ENCODE measurements at regions not wholly inside any gene's neighbourhood (a gene's known extent, or its start where the extent isn't known, plus 50 kb on each side); places are given as distances from the start of the nearest gene placed in this dataset.
"Not testable (repeated sequence)": the region's sequence is repeated elsewhere in the genome, so short reads cannot be mapped to it uniquely, and the experiment has no call there.

- H3K36me3 ChIP-seq (ENCODE audit: insufficient read depth, low read length), result no peaks in the 10 kb centered on the region
- H3K9me3 ChIP-seq (ENCODE audit: control insufficient read depth, insufficient read depth, low read length), result no peaks in the 10 kb centered on the region
- no peak overlapping the region for H3K9ac ChIP-seq (ENCODE audit: low read depth, low read length)
- H3K4me1 ChIP-seq (ENCODE audit: insufficient read depth, low read length), result peaks cover 3% of the 10 kb centered on the region; the same call in 1 of the 2 replicates
Measured at GRCh38 chr12:87338681-87339080, 690.5 kb downstream of the C12orf50 start.

- H3K36me3 ChIP-seq (ENCODE audit: insufficient read depth, low read length), result no peaks in the 10 kb centered on the region
Measured at GRCh38 chr12:87336814-87337336, 692.3 kb downstream of the C12orf50 start.

GRCh38 chr12:87332987-87333726 lies 696.0 kb downstream of the C12orf50 start:
- Histone ChIP-seq H3K9me3 (ENCODE audit: control insufficient read depth, insufficient read depth, low read length) (no peaks in the 10 kb centered on the region), H3K36me3 (ENCODE audit: insufficient read depth, low read length) (no peaks in the 10 kb centered on the region), H3K4me1 (ENCODE audit: insufficient read depth, low read length) (peaks cover 2% of the 10 kb centered on the region; the same call in 1 of the 2 replicates), H3K9ac (ENCODE audit: low read depth, low read length) (no peak overlapping the region)

More at GRCh38 chr12:87336814-87337336, 692.3 kb downstream of the C12orf50 start:
- Histone ChIP-seq H3K9me3 (ENCODE audit: control insufficient read depth, insufficient read depth, low read length) (no peaks in the 10 kb centered on the region), H3K4me1 (ENCODE audit: insufficient read depth, low read length) (peaks cover 3% of the 10 kb centered on the region; the same call in 1 of the 2 replicates), H3K9ac (ENCODE audit: low read depth, low read length) (no peak overlapping the region)

GRCh38 chr12:87330071-87330555 lies 699.1 kb downstream of the C12orf50 start:
- not testable (repeated sequence) for H3K36me3 ChIP-seq (ENCODE audit: insufficient read depth, low read length); H3K9me3 ChIP-seq (ENCODE audit: control insufficient read depth, insufficient read depth, low read length); H3K4me1 ChIP-seq (ENCODE audit: insufficient read depth, low read length)

GRCh38 chr12:87329076-87329863 lies 699.9 kb downstream of the C12orf50 start:
- Histone ChIP-seq H3K36me3 (ENCODE audit: insufficient read depth, low read length) (no peaks in the 10 kb centered on the region), H3K9me3 (ENCODE audit: control insufficient read depth, insufficient read depth, low read length) (no peaks in the 10 kb centered on the region), H3K9ac (ENCODE audit: low read depth, low read length) (no peak overlapping the region), H3K4me1 (ENCODE audit: insufficient read depth, low read length) (no peaks in the 10 kb centered on the region)

More at GRCh38 chr12:87330071-87330555, 699.1 kb downstream of the C12orf50 start:
- not testable (repeated sequence) for H3K9ac ChIP-seq (ENCODE audit: low read depth, low read length)

GRCh38 chr12:87323369-87323768 lies 705.8 kb downstream of the C12orf50 start:
- Histone ChIP-seq H3K4me1 (ENCODE audit: insufficient read depth, low read length) (no peaks in the 10 kb centered on the region), H3K36me3 (ENCODE audit: insufficient read depth, low read length) (no peaks in the 10 kb centered on the region), H3K9me3 (ENCODE audit: control insufficient read depth, insufficient read depth, low read length) (no peaks in the 10 kb centered on the region), H3K9ac (ENCODE audit: low read depth, low read length) (no peak overlapping the region)

GRCh38 chr12:87320724-87321123 lies 708.5 kb downstream of the C12orf50 start:
- Histone ChIP-seq H3K36me3 (ENCODE audit: insufficient read depth, low read length) (no peaks in the 10 kb centered on the region), H3K9me3 (ENCODE audit: control insufficient read depth, insufficient read depth, low read length) (no peaks in the 10 kb centered on the region), H3K4me1 (ENCODE audit: insufficient read depth, low read length) (no peaks in the 10 kb centered on the region)

GRCh38 chr12:87317302-87317701 lies 711.9 kb downstream of the C12orf50 start:
- no peaks in the 10 kb centered on the region for H3K36me3 ChIP-seq (ENCODE audit: insufficient read depth, low read length)
- H3K9ac ChIP-seq (ENCODE audit: low read depth, low read length), result no peak overlapping the region
- no peaks in the 10 kb centered on the region for H3K9me3 ChIP-seq (ENCODE audit: control insufficient read depth, insufficient read depth, low read length)
- no peaks in the 10 kb centered on the region for H3K4me1 ChIP-seq (ENCODE audit: insufficient read depth, low read length)

More at GRCh38 chr12:87320724-87321123, 708.5 kb downstream of the C12orf50 start:
- no peak overlapping the region for H3K9ac ChIP-seq (ENCODE audit: low read depth, low read length)

GRCh38 chr12:87311206-87311605 lies 718.0 kb downstream of the C12orf50 start:
- Histone ChIP-seq H3K9ac (ENCODE audit: low read depth, low read length) (no peak overlapping the region), H3K9me3 (ENCODE audit: control insufficient read depth, insufficient read depth, low read length) (no peaks in the 10 kb centered on the region)

GRCh38 chr12:87310126-87310525 lies 719.1 kb downstream of the C12orf50 start:
- Histone ChIP-seq H3K4me1 (ENCODE audit: insufficient read depth, low read length) (no peaks in the 10 kb centered on the region), H3K9me3 (ENCODE audit: control insufficient read depth, insufficient read depth, low read length) (no peaks in the 10 kb centered on the region), H3K9ac (ENCODE audit: low read depth, low read length) (no peak overlapping the region), H3K36me3 (ENCODE audit: insufficient read depth, low read length) (no peaks in the 10 kb centered on the region)

More at GRCh38 chr12:87311206-87311605, 718.0 kb downstream of the C12orf50 start:
- Histone ChIP-seq H3K4me1 (ENCODE audit: insufficient read depth, low read length) (no peaks in the 10 kb centered on the region), H3K36me3 (ENCODE audit: insufficient read depth, low read length) (no peaks in the 10 kb centered on the region)

- H3K36me3 ChIP-seq (ENCODE audit: insufficient read depth, low read length), result no peaks in the 10 kb centered on the region
- H3K9me3 ChIP-seq (ENCODE audit: control insufficient read depth, insufficient read depth, low read length), result no peaks in the 10 kb centered on the region
- no peak overlapping the region for H3K9ac ChIP-seq (ENCODE audit: low read depth, low read length)
- no peaks in the 10 kb centered on the region for H3K4me1 ChIP-seq (ENCODE audit: insufficient read depth, low read length)
Measured at GRCh38 chr12:87305481-87305880, 723.7 kb downstream of the C12orf50 start.

- Histone ChIP-seq H3K4me1 (ENCODE audit: insufficient read depth, low read length) (no peaks in the 10 kb centered on the region), H3K9me3 (ENCODE audit: control insufficient read depth, insufficient read depth, low read length) (no peaks in the 10 kb centered on the region), H3K9ac (ENCODE audit: low read depth, low read length) (no peak overlapping the region), H3K36me3 (ENCODE audit: insufficient read depth, low read length) (no peaks in the 10 kb centered on the region)
Measured at GRCh38 chr12:87304406-87304805, 724.8 kb downstream of the C12orf50 start.

GRCh38 chr12:87303396-87304012 lies 725.7 kb downstream of the C12orf50 start:
- H3K9me3 ChIP-seq (ENCODE audit: control insufficient read depth, insufficient read depth, low read length), result no peaks in the 10 kb centered on the region
- H3K4me1 ChIP-seq (ENCODE audit: insufficient read depth, low read length), result no peaks in the 10 kb centered on the region
- H3K9ac ChIP-seq (ENCODE audit: low read depth, low read length), result no peak overlapping the region
- no peaks in the 10 kb centered on the region for H3K36me3 ChIP-seq (ENCODE audit: insufficient read depth, low read length)

GRCh38 chr12:87302126-87302745 lies 727.0 kb downstream of the C12orf50 start:
- H3K4me1 ChIP-seq (ENCODE audit: insufficient read depth, low read length), result no peaks in the 10 kb centered on the region
- H3K9ac ChIP-seq (ENCODE audit: low read depth, low read length), result no peak overlapping the region
- no peaks in the 10 kb centered on the region for H3K9me3 ChIP-seq (ENCODE audit: control insufficient read depth, insufficient read depth, low read length)
- H3K36me3 ChIP-seq (ENCODE audit: insufficient read depth, low read length), result no peaks in the 10 kb centered on the region

Data from ES-I3 (cell line).